Fibroblast of lung (primary cell): ENCODE measurements at regions not wholly inside any gene's neighbourhood (a gene's known extent, or its start where the extent isn't known, plus 50 kb on each side); places are given as distances from the start of the nearest gene placed in this dataset.

Experiments used
- DNase-seq, 2 donors: peaks; one replicate each; pipeline versions ENCODE4 v3.0.0 to v3.0.0-alpha.2; 2010; ENCODE audit warnings: low read depth in 2 of 2
- H2AFZ ChIP-seq: 2 replicates; pipeline ENCODE4 v1.5.1; 2012; ENCODE audit warnings: low read length, control low read depth, inconsistent platforms
- H3K27ac ChIP-seq: 2 replicates; pipeline ENCODE4 v1.5.1; 2011; ENCODE audit warnings: low read length, control low read depth; ENCODE audit not compliant: insufficient read depth
- H3K27me3 ChIP-seq: 2 replicates; pipeline ENCODE4 v1.5.1; 2011; ENCODE audit warnings: mild to moderate bottlenecking, low read length; ENCODE audit not compliant: control insufficient read depth, insufficient read depth
- H3K36me3 ChIP-seq: 2 replicates; pipeline ENCODE4 v1.5.1; 2011; ENCODE audit warnings: low read length; ENCODE audit not compliant: control insufficient read depth, insufficient read depth
- H3K4me1 ChIP-seq: 2 replicates; pipeline ENCODE4 v1.5.1; 2011; ENCODE audit warnings: low read length; ENCODE audit not compliant: control insufficient read depth, insufficient read depth; ENCODE audit errors: extremely low read depth
- H3K4me2 ChIP-seq: 2 replicates; pipeline ENCODE4 v1.5.1; 2011; ENCODE audit warnings: low read length, control low read depth; ENCODE audit not compliant: insufficient read depth; ENCODE audit errors: extremely low read depth
- H3K4me3 ChIP-seq, 4 experiments: fragments of 200-600 bp in 1 of 4; sonication (generic) in 1 of 4; replicated peaks in 1 of 4; 2 replicates each; pipeline ENCODE4 v1.5.1; 2011 to 2016; ENCODE audit warnings: low read length in 4 of 4, low read depth in 3 of 4, mild to moderate bottlenecking in 3 of 4, control low read depth in 2 of 4, inconsistent platforms in 1 of 4, mixed read lengths in 1 of 4; ENCODE audit not compliant: insufficient read depth in 1 of 4; ENCODE audit errors: control extremely low read depth in 1 of 4
- H3K79me2 ChIP-seq: 2 replicates; pipeline ENCODE4 v1.5.1; 2012; ENCODE audit warnings: mild to moderate bottlenecking, low read length, inconsistent platforms; ENCODE audit not compliant: control insufficient read depth, insufficient read depth
- H3K9ac ChIP-seq: 2 replicates; pipeline ENCODE4 v1.5.1; 2011; ENCODE audit warnings: mild to moderate bottlenecking, low read length, control low read depth; ENCODE audit not compliant: insufficient read depth
- H3K9me3 ChIP-seq: 2 replicates; pipeline ENCODE4 v1.5.1; 2012; ENCODE audit warnings: low read depth, low read length; ENCODE audit not compliant: control insufficient read depth, insufficient read depth
- H4K20me1 ChIP-seq: 2 replicates; pipeline ENCODE4 v1.5.1; 2011; ENCODE audit warnings: low read length; ENCODE audit not compliant: control insufficient read depth, insufficient read depth; ENCODE audit errors: extremely low read depth
- CTCF ChIP-seq, 2 donors: IDR thresholded peaks in 1 of 2; conservative IDR thresholded peaks in 1 of 2; 1 replicate in 1 of 2; 2 replicates in 1 of 2; pipeline ENCODE4 v1.5.1; 2011 to 2012; ENCODE audit warnings: low read length in 2 of 2, control low read depth in 1 of 2, inconsistent platforms in 1 of 2, low read depth in 1 of 2, mild to moderate bottlenecking in 1 of 2
- EZH2 ChIP-seq: IDR thresholded peaks from 2 replicates; pipeline ENCODE4 v1.5.1; 2012; ENCODE audit warnings: low read length, control low read depth, mild to moderate bottlenecking; ENCODE audit errors: missing control alignments

GRCh38 chr6:40146902-40147301 lies 212.6 kb upstream of the MOCS1 start:
- Histone ChIP-seq H3K9ac (no peak overlapping the region), H3K79me2 (no peaks in the 10 kb centered on the region), H2AFZ (no peak overlapping the region), H3K36me3 (no peaks in the 10 kb centered on the region), H4K20me1 (no peaks in the 10 kb centered on the region), H3K4me1 (no peaks in the 10 kb centered on the region), H3K4me3 (no peak overlapping the region), H3K9me3 (no peaks in the 10 kb centered on the region), H3K4me2 (no peak overlapping the region), H3K27me3 (no peaks in the 10 kb centered on the region), H3K27ac (no peak overlapping the region)
- DNase-seq = no peak
- no peak for TF ChIP-seq EZH2
- no peak for TF ChIP-seq CTCF (conservative IDR thresholded peaks at IDR 0.05 in 1 of 2, IDR thresholded peaks at IDR 0.05 in 1 of 2; ENCODE audit: low read depth in 1 of 2, low read length in 2 of 2)

- Histone ChIP-seq H3K9me3 (no peaks in the 10 kb centered on the region), H3K27me3 (no peaks in the 10 kb centered on the region), H4K20me1 (no peaks in the 10 kb centered on the region), H2AFZ (no peak overlapping the region), H3K4me3 (no peak overlapping the region), H3K79me2 (no peaks in the 10 kb centered on the region), H3K27ac (no peak overlapping the region), H3K9ac (no peak overlapping the region), H3K4me2 (no peak overlapping the region), H3K4me1 (no peaks in the 10 kb centered on the region), H3K36me3 (no peaks in the 10 kb centered on the region)
- TF ChIP-seq CTCF (conservative IDR thresholded peaks at IDR 0.05 in 1 of 2, IDR thresholded peaks at IDR 0.05 in 1 of 2; ENCODE audit: low read depth in 1 of 2, low read length in 2 of 2) (no peak), EZH2 (no peak)
- DNase-seq = no peak
Measured at GRCh38 chr6:40139447-40139846, 205.2 kb upstream of the MOCS1 start.

GRCh38 chr6:40138273-40138720 lies 204.0 kb upstream of the MOCS1 start:
- Histone ChIP-seq H3K4me2 (no peak overlapping the region), H3K36me3 (no peaks in the 10 kb centered on the region), H4K20me1 (no peaks in the 10 kb centered on the region), H3K79me2 (no peaks in the 10 kb centered on the region), H3K9me3 (no peaks in the 10 kb centered on the region), H3K4me1 (no peaks in the 10 kb centered on the region), H3K27me3 (no peaks in the 10 kb centered on the region), H3K27ac (no peak overlapping the region), H2AFZ (no peak overlapping the region), H3K4me3 (no peak overlapping the region), H3K9ac (no peak overlapping the region)
- TF ChIP-seq EZH2 = no peak
- TF ChIP-seq CTCF (conservative IDR thresholded peaks at IDR 0.05 in 1 of 2, IDR thresholded peaks at IDR 0.05 in 1 of 2; ENCODE audit: low read depth in 1 of 2, low read length in 2 of 2) = no peak
- no peak for DNase-seq
